Non-pigmented ciliary epithelial cell (primary cell): ENCODE measurements at regions not wholly inside any gene's neighbourhood (a gene's known extent, or its start where the extent isn't known, plus 50 kb on each side); places are given as distances from the start of the nearest gene placed in this dataset.
A peak's percentile ranks its signal among the peaks of the same experiment; 100 is the strongest.

Experiments
- DNase-seq: peaks from one replicate; pipeline ENCODE4 v3.0.0-alpha.2; 2010; ENCODE audit warnings: low read depth

DNA sequence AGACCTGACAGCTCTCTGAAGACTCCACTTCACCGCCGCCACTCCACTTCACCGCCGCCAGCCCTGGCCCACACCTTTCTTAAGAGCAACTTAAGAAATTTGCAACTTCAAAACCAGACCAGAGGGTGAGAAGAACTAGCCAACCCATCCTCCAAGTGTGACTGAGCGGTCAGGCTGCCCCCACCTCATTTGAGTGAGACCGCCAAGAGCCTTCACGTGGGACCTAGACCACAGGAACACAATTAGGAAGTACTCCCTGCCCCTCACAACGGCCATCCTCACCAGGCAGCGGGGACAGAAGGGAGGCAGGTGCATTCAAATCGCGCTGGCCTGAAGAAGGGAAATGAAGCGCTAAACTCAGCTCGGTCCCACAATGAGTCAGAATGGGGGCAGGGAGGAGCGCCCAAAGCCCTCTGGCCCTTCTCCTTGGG is 156.8 kb upstream of the BCL6 start:
- DNase-seq = no peak

GRCh38 chr3:187902936-187903335 is 157.7 kb upstream of the BCL6 start:
- no peak for DNase-seq

DNA sequence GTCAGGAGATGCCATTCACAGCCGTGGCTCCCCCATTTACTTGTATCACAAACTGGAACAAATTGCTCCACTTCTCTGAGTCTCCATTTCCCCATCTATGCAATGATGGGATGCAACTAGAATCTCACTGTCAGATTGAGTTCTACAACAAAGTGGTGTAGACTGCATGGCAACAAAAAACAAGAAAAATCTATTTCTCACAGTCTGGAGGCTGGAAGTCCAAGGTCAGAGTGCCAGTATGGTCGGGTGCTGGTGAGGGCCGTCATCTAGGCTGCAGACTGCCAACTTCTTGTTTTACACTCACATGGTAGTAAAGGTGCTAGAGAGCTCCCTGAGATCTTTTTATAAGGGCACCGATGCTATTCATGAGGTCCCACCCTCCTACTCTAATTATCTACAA is 158.4 kb upstream of the BCL6 start:
- no peak for DNase-seq

GRCh38 chr3:187906416-187906815 is 161.1 kb upstream of the BCL6 start:
- no peak for DNase-seq

- no peak for DNase-seq
These were observed 161.7 kb upstream of the BCL6 start for GRCh38 chr3:187906920-187907319.

DNA sequence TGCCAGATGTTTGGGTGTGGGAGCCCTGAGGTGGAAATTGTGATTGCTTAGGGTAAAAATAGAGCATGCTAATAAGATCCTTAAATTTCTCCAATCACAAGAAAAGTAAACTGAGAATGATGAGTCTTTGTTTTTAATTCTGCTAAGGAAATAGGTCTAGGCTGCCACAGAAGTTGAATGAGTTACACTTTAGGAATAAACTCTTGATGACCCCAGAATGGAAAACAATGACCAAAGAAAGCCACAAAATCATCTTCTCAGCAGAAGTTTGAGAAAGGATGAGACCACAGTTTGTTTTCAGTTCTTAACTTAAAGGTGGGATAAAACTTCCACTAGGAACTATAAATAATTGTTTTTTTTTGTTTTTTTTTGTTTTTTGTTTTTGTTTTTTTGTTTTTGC is 164.6 kb upstream of the BCL6 start:
- DNase-seq = no peak

DNA sequence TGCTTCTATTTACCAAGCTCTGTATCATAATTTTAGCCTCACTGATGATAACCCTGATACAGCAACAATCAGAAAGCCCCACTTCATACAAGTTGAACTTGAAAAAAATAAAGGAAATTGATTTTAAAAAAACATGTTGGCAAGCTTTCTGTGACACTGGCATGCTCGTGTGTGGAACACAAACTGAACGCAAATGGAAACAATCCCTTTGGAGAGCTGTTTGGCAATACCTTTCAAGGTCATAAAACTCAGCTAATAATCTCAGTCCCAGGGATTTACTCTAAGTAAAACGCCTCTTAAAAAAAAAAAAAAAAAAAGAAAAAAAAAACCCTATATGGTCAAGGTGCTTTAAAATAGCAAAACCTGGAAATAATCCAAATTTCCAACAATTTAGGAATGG is 166.7 kb upstream of the BCL6 start:
- DNase-seq = no peak

- no peak for DNase-seq
These were observed 168.4 kb upstream of the BCL6 start for GRCh38 chr3:187913617-187914033.

GRCh38 chr3:187914231-187914630 is 169.0 kb upstream of the BCL6 start:
- DNase-seq = no peak

- no peak for DNase-seq
These were observed 170.8 kb upstream of the BCL6 start for GRCh38 chr3:187916072-187916471.

- no peak for DNase-seq
These were observed 172.9 kb upstream of the BCL6 start for GRCh38 chr3:187918081-187918644.

- DNase-seq = no peak
These were observed 173.8 kb upstream of the BCL6 start for GRCh38 chr3:187919048-187919447.

DNA sequence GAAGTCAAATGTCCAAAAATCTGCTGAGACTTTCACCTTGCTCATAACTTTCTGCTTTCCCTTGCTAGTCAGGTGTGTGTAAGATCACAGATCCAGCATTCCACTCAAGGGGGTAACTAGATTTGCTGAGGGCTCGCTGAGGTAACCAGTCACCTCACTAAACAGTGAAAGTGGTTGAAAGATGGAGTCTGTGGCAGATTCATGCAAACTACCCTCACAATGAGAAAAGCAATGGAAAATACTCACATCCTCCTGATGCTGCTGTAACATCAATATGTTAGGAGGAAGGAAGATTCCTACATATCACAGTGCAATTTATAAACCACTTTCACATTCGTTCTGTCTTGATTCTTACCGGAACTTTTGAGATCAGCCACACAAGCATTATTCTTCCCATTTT is 174.3 kb upstream of the BCL6 start:
- no peak for DNase-seq

GRCh38 chr3:187920030-187920429 is 174.8 kb upstream of the BCL6 start:
- no peak for DNase-seq

DNA sequence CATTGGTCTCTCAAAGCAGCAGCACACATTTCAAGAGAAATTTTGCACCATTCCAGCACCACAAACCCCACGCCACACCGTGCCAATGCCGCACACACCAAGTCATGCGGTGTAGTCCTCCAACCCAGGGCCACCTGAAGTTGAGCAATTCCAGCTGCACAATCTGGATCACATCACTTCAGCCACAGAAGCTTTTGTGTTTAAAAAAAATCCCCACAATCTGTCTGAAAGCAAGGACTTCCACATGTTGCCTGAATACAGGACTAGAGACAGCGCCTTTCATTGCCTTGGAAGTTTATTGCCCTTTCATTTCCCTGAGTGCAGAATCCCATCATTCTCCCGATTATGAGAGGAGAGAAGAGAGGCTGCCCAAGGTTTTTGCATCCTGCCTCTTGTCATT is 175.6 kb upstream of the BCL6 start:
- no peak for DNase-seq

- DNase-seq = no peak
These were observed 176.3 kb upstream of the BCL6 start for GRCh38 chr3:187921391-187922074.

- DNase-seq = peak; percentile 65
These were observed 177.6 kb upstream of the BCL6 start for GRCh38 chr3:187922704-187923416.

GRCh38 chr3:187924651-187925050 is 179.4 kb upstream of the BCL6 start:
- DNase-seq = no peak

GRCh38 chr3:187925326-187925725 is 180.1 kb upstream of the BCL6 start:
- no peak for DNase-seq

DNA sequence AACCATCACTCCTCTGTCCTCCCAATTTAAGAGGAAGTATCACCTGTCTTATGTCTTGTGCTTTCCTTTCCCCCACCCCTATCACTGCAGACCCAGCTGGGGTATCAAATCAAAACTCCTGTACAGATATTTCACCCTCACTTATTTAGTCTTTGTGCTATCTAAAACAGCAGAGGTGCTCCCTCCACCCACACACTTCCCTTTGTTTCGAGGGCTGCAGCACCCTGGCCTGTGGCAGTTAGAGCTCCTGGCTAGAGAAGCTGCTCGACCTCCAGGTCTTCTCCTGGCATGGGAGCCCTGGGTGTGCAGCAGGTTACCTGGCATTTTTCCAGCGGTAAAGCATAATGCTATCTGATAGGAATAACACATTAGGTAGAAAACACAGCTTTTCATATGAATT is 181.4 kb upstream of the BCL6 start:
- DNase-seq = no peak

DNA sequence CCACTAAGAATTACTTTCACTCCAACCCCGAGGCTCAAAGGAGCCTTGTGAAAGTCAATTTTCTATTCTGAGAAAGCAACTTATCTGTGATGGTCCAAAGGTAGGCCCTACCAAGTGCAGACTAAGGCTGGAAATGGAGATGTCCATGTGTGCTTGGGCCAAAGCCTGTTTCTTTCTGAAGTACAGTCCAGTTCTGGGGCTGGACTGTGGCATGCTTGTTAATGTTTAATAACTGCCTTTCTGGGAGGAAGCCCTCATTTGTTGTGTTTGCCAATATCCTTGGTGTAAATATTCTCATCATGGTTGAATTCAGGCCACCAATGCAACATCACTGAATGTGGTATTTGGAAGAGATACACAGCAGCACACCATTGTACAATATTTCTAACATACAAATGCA is 182.3 kb upstream of the BCL6 start:
- DNase-seq = no peak

DNA sequence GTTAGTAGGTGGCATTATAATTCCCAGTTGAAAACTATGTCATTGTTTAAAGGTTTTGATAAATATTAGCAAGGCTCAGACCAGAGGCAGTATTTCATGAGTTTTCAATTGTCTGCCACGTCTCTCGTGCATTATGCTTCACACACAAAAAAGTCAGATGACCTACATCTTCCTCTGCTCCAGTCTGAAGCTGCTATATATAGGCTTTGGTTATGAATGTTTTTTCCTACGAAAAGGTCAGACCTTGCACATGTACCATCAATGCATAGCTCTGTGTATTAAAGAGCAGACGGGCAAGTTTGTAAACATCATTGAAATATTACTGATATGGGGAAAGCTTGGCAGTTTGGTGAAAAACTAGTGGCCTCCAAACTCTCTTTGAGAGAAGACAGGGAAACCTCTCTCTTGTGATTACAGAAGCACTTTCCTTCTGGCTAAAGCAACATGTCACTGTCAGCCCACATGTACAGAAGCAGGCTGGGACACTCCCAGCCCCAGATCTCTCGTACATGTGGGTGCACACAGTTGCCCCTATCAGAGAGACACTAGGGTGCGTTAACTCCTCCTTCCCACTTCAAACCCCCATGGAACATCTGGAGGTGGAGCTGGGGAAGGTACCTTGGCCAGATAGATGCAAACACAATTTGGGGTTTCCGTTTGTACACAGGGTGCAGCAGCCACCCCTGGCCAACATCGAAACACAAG is 184.0 kb upstream of the BCL6 start:
- no peak for DNase-seq

- no peak for DNase-seq
These were observed 184.8 kb upstream of the BCL6 start for GRCh38 chr3:187930021-187930420.
